NCI-H2029 treated with DMSO at 0.1 percent for 48 hours (cell line): ENCODE measurements at regions not wholly inside any gene's neighbourhood (a gene's known extent, or its start where the extent isn't known, plus 50 kb on each side); places are given as distances from the start of the nearest gene placed in this dataset.
"Not testable (repeated sequence)": the region's sequence is repeated elsewhere in the genome, so short reads cannot be mapped to it uniquely, and the experiment has no call there.

Experiments used
- DNase-seq: peaks from one replicate; lab custom pipeline; 2025; lab: John Stamatoyannopoulos, UW

GRCh38 chr10:21364196-21365114 lies 161.0 kb downstream of the SKIDA1 start:
- DNase-seq: no peak

DNA sequence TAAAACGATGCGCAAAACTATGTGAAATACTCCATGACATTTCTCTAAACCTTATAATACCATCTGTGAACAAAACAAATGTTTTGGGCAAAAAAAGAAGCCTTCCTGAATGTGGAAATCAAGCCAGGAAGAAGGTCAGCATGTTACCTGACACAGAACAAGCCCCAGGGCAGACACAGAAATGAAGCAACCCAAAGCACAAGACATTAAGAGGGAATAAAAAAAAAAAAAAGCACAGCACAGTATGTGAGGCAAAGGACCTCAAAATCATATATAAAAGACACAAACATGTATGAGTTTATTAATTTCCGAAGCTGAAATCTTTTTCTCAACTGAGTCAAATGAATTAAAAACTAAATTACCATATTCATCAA lies 161.8 kb downstream of the SKIDA1 start:
- no peak for DNase-seq

- no peak for DNase-seq
These were observed 162.3 kb downstream of the SKIDA1 start for GRCh38 chr10:21363092-21363730.

DNA sequence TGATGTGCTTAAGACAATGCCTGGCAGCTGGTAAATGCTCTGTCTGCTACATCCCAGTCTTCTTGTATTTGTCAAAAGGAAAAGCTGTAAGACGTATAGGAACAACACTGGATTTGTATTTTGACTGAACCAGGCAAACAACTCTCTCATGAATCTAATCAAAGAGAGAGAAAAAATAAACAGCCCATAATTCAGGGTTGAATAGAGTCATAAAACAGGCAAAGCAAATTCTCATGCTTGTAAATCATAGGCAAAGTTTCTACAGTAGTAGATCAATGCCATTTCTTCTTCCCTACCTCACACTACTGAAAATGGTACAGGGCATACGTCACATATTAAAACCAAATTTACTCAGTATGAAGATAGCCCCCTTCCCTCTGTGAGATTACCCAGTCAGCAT lies 166.3 kb downstream of the SKIDA1 start:
- no peak for DNase-seq

DNA sequence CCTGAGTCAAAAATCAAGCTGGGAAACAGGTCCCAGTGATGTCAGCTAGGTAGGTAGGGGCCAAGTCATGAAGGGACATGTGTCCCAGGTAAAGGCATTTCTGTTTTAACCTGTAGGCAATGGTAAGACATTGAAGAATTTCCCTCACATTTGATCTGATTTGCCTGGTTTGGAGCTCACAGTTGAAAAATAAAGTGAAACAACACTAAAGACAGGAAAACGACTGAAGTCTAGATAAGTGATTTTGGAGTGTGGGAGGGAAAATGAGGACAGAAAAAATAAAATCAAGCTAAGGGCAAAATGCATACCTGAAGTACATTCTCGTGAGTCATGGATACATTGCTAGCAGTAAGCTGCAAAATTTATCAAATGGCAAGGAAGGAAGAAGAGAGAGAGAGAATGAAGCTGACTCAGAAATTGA lies 169.9 kb downstream of the SKIDA1 start:
- DNase-seq: no peak

- no peak for DNase-seq
These were observed 172.6 kb downstream of the SKIDA1 start for GRCh38 chr10:21352886-21353285.

DNA sequence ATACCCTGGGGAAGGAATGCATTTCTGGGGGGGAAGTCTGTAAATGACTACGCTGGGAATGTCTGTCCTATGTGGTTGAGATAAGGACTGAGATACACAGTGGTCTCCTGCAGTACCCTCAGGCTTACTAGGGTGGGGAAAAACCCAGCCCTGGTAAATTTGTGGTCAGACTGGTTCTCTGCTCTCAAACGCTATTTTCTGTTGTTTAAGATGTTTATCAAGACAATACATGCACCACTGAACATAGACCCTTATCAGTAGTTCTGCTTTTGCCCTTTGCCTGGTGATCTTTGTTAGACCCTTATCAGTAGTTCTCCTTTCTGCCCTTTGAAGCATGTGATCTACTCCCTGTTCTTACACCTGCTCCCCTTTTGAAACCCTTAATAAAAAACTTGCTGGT lies 173.9 kb downstream of the SKIDA1 start:
- DNase-seq: not testable (repeated sequence)

- DNase-seq: no peak
These were observed 175.6 kb downstream of the SKIDA1 start for GRCh38 chr10:21349912-21350286.

DNA sequence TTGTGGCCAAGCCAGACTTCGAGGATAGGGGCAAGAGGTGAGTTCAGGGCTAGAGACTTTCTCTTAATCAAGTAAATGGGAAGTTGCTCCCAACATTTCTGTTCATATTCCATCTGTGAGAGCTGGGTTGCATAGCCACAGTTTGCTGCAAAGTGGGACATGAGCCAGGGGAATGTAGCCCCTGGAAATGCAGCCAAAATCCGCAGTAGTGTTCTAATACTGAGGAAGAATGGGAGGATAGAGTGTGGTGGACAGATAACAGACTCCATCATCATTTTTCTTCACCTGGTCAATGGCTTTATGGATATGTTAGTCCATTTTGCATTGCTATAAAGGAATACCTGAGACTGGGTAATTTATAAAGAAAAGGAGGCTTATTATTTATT lies 177.7 kb downstream of the SKIDA1 start:
- no peak for DNase-seq

DNA sequence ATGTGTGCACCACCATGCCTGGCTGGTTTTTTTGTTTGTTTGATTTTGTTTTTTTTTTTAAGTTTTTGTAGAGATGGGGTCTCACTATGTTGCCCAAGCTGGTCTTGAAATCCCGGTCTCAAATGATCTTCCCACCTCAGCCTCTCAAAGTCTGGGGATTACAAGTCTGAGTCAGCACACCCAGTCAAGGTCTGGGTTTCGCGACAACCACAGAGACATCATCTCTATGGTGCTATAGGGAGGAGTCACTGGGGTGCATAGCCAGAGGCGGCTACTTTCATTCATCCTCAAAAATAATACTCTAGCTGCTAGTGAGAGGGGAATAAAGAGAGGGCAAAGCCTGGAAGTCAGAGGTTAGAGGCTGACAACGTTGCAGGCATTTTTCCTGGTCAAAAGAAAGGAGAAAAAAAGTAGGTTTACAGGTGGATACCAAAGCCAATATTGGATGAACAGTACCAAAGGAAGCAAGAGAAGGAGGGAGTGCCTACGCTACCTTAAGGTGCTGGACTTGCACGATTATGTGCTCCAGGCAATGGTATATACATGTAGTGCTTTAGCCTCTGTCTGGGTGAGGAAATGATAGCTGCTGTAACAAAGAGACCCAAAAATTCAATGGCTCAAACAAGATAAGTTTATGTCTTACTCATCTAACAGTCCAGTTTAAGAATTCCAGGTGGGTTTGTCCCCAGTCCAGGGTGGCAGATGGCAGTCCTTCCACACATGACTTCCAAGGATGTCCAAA lies 178.3 kb downstream of the SKIDA1 start:
- no peak for DNase-seq

DNA sequence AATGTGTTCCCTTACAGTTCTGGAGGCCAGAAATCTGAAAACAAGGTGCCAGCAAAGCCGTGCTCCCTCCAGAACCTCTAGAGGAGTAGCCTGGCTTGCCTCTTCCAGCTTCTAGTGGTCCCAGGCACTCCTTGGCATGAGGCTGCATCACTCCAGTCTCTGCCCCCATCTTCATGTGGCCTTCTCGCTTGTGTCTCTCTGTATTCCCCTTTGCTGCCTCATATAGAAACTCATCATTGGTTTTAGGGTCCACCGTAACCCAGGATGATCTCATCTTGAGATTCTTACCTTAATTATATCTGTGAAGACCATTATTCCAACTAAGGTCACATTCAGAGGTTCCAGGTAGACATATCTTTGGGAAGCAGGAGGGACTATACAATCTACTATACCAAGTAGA lies 182.4 kb downstream of the SKIDA1 start:
- DNase-seq: no peak

DNA sequence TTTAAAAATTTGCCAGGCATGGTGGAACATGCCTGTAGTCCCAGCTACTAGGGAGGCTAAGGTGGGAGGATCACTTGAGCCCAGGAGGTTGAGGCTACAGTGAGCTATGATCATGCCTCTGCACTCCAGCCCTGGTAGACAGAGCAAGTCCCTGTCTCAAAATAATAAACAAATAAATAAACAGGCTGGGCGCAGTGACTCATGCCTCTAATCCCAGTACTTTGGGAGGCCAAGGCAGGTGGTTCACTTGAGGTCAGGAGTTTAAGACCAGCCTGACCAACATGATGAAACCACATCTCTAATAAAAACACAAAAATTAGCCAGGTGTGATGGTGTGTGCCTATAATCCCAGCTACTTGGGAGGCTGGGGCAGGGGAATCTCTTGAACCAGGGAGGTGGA lies 183.0 kb downstream of the SKIDA1 start:
- not testable (repeated sequence) for DNase-seq

DNA sequence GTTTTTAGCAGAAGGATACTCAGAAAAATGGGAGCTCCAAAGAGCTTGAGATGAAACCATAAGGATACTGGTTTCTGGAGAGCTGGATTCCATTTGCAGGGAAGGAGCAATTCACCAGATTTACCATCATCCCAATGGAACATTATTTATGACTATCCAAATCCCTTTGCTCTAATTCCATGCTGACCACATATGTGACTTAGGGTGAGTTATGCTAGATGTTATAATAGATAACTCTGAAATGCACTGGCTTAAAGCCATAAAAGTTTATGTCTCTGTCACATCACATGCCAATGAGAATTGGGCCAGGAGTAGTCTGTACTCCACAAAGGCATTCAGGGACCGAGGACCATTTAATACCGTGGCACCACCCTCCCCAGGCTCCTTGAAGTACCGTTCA lies 185.2 kb downstream of the SKIDA1 start:
- DNase-seq: no peak

- DNase-seq: no peak
These were observed 188.2 kb downstream of the SKIDA1 start for GRCh38 chr10:21337171-21337792.

DNA sequence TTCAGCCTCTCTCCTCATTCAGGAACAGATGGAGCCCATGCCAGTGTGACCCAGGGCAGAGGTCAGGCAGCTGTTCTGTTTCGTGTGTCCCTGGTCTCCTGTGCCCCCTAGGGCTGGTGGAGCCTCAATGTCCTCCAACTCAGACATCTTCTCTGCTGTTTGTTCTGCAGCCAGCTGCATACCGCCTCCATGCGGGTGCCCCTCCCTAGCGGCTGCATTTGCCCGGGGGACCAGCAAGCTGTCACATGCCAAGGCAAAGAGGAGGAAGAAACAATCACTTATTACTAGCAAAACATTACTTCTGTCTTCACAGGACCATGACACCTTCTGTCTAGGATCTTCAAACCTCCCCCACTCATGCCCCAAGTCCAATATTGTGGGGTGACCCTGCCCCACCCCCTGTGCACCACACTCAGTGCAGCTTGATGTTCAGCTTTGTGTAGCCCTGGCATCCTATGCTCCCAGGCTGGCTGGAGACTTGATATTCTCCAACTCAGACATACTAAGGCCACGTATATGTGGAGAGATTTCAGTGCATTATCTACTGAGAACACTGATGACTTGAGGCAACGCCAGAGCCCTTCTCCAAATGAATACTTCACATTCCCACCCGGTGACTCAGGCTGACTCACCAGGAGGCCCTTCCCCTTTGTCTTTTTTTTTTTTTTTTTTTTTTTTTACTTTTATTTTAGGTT lies 188.9 kb downstream of the SKIDA1 start:
- DNase-seq: no peak

- no peak for DNase-seq
These were observed 190.4 kb downstream of the SKIDA1 start for GRCh38 chr10:21334891-21335696.

DNA sequence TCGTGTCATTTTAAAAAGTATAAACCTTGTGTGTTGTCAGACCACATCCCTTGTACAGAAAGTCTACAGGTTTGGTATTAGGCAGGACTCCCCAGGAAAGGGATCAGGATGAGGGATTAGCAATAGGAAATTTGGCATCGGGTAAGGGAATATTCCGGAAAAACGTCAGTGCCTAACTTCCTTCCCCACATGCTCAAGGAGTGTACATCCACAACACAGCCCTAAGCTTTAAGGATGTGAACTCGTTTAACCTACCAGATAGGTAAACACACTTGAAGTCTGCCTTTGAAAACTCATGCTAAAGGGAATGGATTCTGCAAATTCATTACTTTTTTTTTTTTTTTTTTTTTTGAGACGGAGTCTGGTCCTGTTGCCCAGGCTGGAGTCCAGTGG lies 194.9 kb downstream of the SKIDA1 start:
- DNase-seq: no peak

DNA sequence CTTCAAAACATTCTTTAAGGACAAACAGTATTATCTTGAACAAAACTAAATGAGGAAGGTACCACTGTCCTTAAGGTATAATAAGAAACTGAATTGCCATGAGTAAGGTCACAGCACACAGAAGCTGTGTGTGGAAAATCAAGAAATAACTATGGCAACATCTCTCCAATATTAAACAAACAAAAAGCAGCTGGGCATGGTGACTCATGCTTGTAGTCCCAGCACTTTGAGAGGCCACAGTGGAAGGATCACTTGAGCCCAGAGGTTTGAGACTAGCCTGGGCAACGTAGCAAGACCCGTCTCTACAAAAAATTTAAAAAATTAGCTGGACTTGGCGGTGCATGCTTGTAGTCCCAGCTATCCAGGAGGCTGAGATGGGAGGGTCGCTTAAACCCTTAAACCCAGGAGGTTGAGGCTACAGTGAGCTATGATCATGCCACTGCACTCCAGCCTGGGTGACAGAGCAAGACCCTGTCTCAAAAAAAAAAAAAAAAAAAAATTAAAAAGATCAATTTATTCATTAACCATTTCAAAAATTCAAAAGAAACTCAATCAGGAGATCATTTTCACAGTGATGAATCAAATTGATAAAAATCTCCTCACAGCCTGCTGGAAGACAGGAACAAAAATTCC lies 195.4 kb downstream of the SKIDA1 start:
- DNase-seq: peak; percentile 32

GRCh38 chr10:21327289-21327993 lies 198.0 kb downstream of the SKIDA1 start:
- DNase-seq: no peak
